Retinal pigment epithelial cell (primary cell): ENCODE measurements at regions not wholly inside any gene's neighbourhood (a gene's known extent, or its start where the extent isn't known, plus 50 kb on each side); places are given as distances from the start of the nearest gene placed in this dataset.
"Not testable (repeated sequence)": the region's sequence is repeated elsewhere in the genome, so short reads cannot be mapped to it uniquely, and the experiment has no call there.

Experiments used
- DNase-seq: peaks from one replicate; pipeline ENCODE4 v3.0.0-alpha.2; 2010; ENCODE audit warnings: low read depth
- H3K4me3 ChIP-seq: 2 replicates; pipeline ENCODE4 v1.5.1; 2011; ENCODE audit warnings: mild to moderate bottlenecking, low read length, control low read depth, moderate library complexity
- CTCF ChIP-seq: conservative IDR thresholded peaks from 2 replicates; pipeline ENCODE4 v1.5.1; 2011; ENCODE audit warnings: low read depth, low read length, control low read depth, inconsistent platforms

GRCh38 chr4:27789773-27790172 is 929.1 kb downstream of the STIM2 start:
- no peak for DNase-seq
- no peak for TF ChIP-seq CTCF

GRCh38 chr4:27790911-27791310 is 930.3 kb downstream of the STIM2 start:
- peak; percentile 45 for DNase-seq
- TF ChIP-seq CTCF = no peak
- no peak overlapping the region for H3K4me3 ChIP-seq

More at GRCh38 chr4:27789773-27790172, 929.1 kb downstream of the STIM2 start:
- H3K4me3 ChIP-seq = no peak overlapping the region

GRCh38 chr4:27791640-27792039 is 931.0 kb downstream of the STIM2 start:
- no peak for TF ChIP-seq CTCF
- H3K4me3 ChIP-seq = no peak overlapping the region
- DNase-seq = no peak

GRCh38 chr4:27807207-27807606 is 946.6 kb downstream of the STIM2 start:
- DNase-seq = no peak
- no peak overlapping the region for H3K4me3 ChIP-seq
- TF ChIP-seq CTCF = no peak

GRCh38 chr4:27811948-27812347 is 951.3 kb downstream of the STIM2 start:
- no peak overlapping the region for H3K4me3 ChIP-seq
- no peak for DNase-seq
- no peak for TF ChIP-seq CTCF

- DNase-seq, H3K4me3 ChIP-seq: not testable (repeated sequence)
Measured at GRCh38 chr4:27813226-27813625, 952.6 kb downstream of the STIM2 start.

GRCh38 chr4:27813699-27814425 is 953.2 kb downstream of the STIM2 start:
- H3K4me3 ChIP-seq, DNase-seq: not testable (repeated sequence)

GRCh38 chr4:27819246-27819645 is 958.6 kb downstream of the STIM2 start:
- no peak for DNase-seq
- TF ChIP-seq CTCF = no peak

More at GRCh38 chr4:27819246-27819645, 958.6 kb downstream of the STIM2 start:
- H3K4me3 ChIP-seq = no peak overlapping the region
